Endodermal cell (in vitro differentiated cells): ENCODE measurements at regions not wholly inside any gene's neighbourhood (a gene's known extent, or its start where the extent isn't known, plus 50 kb on each side); places are given as distances from the start of the nearest gene placed in this dataset.
"Not testable (repeated sequence)": the region's sequence is repeated elsewhere in the genome, so short reads cannot be mapped to it uniquely, and the experiment has no call there.

Experiments
- DNase-seq: peaks from one replicate; pipeline ENCODE4 v3.0.0-alpha.2; 2017
- H3K27ac ChIP-seq: 2 replicates; pipeline ENCODE4 v1.5.1; 2013; ENCODE audit warnings: mild to moderate bottlenecking, low read depth, low read length, moderate library complexity
- H3K27me3 ChIP-seq: 2 replicates; pipeline ENCODE4 v1.6.1; 2013; ENCODE audit warnings: mild to moderate bottlenecking, low read length, moderate library complexity; ENCODE audit not compliant: insufficient read depth, control insufficient read depth, poor library complexity, severe bottlenecking
- H3K36me3 ChIP-seq: 2 replicates; pipeline ENCODE4 v1.7.0; 2013; ENCODE audit warnings: mild to moderate bottlenecking, low read length, moderate library complexity; ENCODE audit not compliant: control insufficient read depth, insufficient read depth
- H3K4me1 ChIP-seq: one replicate; pipeline ENCODE4 v1.7.0; 2013; ENCODE audit warnings: low read length; ENCODE audit not compliant: control insufficient read depth, insufficient read depth
- H3K4me3 ChIP-seq: 2 replicates; pipeline ENCODE4 v1.5.1; 2013; ENCODE audit warnings: mild to moderate bottlenecking, low read length, moderate library complexity
- H3K9ac ChIP-seq: 2 replicates; pipeline ENCODE4 v1.6.1; 2013; ENCODE audit warnings: mild to moderate bottlenecking, low read length, moderate library complexity; ENCODE audit not compliant: poor library complexity, severe bottlenecking; ENCODE audit errors: extremely low read depth
- H3K9me3 ChIP-seq: 2 replicates; pipeline ENCODE4 v1.6.1; 2013; ENCODE audit warnings: mild to moderate bottlenecking, low read length, moderate library complexity; ENCODE audit not compliant: control insufficient read depth
- H3K27ac Mint-ChIP-seq: 2 replicates; pipeline ENCODE4 v1.8.0; 2020; ENCODE audit warnings: mixed read lengths
- H3K27me3 Mint-ChIP-seq: 2 replicates; pipeline ENCODE4 v1.8.0; 2021; ENCODE audit warnings: mild to moderate bottlenecking, mixed read lengths; ENCODE audit not compliant: insufficient read depth
- H3K36me3 Mint-ChIP-seq: 2 replicates; pipeline ENCODE4 v1.8.0; 2020; ENCODE audit warnings: low read depth, mixed read lengths
- H3K4me1 Mint-ChIP-seq: 2 replicates; pipeline ENCODE4 v1.8.0; 2020; ENCODE audit warnings: mixed read lengths
- H3K4me3 Mint-ChIP-seq: 2 replicates; pipeline ENCODE4 v1.8.0; 2020; ENCODE audit warnings: mild to moderate bottlenecking, moderate library complexity, mixed read lengths
- H3K9me3 Mint-ChIP-seq: 2 replicates; pipeline ENCODE4 v1.8.0; 2020; ENCODE audit warnings: mild to moderate bottlenecking, mixed read lengths
- WGBS, 2 experiments: methylation state at CpG; one replicate each; pipeline versions ENCODE4 v1.1.5 to v1.1.7; 2013; ENCODE audit warnings: missing lambda C conversion rate in 2 of 2, mixed read lengths in 1 of 2; ENCODE audit not compliant: insufficient coverage in 1 of 2, insufficient read length in 1 of 2; 5-methylcytosine and 5-hydroxymethylcytosine counted together
- TF ChIP-seq, protein P1 (sequence below): fragments of 200-600 bp; sonication (generic); conservative IDR thresholded peaks from 2 replicates; pipeline ENCODE4 v1.5.0; 2021; ENCODE audit warnings: antibody characterized with exemption, mild to moderate bottlenecking

DNA sequence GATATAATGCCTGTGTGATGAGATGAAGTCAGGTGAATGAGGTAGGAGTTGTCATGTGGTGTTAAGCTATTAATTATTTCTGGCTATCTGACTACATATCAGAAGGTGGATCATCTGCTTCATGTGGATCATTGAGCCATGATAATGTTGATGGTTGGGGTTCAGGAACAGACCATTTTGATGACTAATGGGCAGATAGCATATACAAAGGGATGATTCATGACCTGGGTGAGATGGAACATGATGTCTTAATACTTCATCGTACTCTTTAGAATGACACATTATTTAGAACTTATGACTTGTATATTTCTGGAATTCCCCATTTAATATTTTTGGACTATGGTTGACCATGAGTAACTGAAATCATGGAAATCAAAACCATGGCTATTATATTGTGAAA is 155.1 kb downstream of the OR13A1 start:
- H3K4me1 ChIP-seq, result no peaks in the 10 kb centered on the region
- TF ChIP-seq, protein P1, sequence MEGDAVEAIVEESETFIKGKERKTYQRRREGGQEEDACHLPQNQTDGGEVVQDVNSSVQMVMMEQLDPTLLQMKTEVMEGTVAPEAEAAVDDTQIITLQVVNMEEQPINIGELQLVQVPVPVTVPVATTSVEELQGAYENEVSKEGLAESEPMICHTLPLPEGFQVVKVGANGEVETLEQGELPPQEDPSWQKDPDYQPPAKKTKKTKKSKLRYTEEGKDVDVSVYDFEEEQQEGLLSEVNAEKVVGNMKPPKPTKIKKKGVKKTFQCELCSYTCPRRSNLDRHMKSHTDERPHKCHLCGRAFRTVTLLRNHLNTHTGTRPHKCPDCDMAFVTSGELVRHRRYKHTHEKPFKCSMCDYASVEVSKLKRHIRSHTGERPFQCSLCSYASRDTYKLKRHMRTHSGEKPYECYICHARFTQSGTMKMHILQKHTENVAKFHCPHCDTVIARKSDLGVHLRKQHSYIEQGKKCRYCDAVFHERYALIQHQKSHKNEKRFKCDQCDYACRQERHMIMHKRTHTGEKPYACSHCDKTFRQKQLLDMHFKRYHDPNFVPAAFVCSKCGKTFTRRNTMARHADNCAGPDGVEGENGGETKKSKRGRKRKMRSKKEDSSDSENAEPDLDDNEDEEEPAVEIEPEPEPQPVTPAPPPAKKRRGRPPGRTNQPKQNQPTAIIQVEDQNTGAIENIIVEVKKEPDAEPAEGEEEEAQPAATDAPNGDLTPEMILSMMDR, result no peak
- H3K4me1 Mint-ChIP-seq, result peaks cover 8% of the 10 kb centered on the region

DNA sequence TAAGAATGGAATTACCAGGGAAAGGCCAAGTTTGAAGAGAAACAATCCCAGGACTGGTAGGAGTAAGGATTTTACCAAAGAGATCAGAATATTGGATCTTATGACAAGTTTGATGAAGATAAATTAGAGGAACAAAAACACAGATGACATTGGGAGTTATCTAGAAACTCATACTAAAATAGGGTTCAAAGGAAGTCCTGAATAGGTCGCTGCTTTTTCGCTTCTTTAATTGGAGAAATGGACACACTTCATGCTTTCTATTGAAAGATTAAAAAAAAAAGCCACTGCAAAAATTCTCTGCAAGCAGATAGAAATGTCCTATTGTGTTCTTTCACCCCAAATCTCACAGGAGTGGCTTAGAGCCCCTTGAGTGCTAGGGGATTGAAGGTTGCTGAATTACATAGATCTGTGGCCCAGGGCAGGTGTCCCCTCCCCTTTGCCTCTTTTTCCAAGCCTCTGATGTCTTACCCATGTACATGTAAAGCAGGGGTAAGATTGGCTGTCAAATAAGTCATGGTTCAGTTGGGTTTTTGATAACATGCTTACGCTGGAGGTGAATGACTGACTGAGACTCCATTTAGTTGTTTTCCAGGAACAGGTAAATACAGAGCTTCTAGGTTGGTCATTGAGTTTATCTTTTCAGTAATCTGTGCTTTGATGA is 152.0 kb downstream of the OR13A1 start:
- Mint-ChIP-seq H3K4me3 (no peak overlapping the region), H3K36me3 (no peaks in the 10 kb centered on the region), H3K27me3 (no peaks in the 10 kb centered on the region), H3K27ac (no peak overlapping the region), H3K4me1 (peaks cover 8% of the 10 kb centered on the region), H3K9me3 (no peaks in the 10 kb centered on the region)
- Histone ChIP-seq H3K36me3 (no peaks in the 10 kb centered on the region), H3K4me3 (no peak overlapping the region), H3K9ac (no peak overlapping the region), H3K4me1 (no peaks in the 10 kb centered on the region), H3K27ac (no peak overlapping the region), H3K9me3 (no peaks in the 10 kb centered on the region), H3K27me3 (peaks cover 14% of the 10 kb centered on the region)
- WGBS, 2 experiments, result 96 to 100% methylated on average over 3 of the region's 3 CpGs
- TF ChIP-seq, protein P1, result no peak
- DNase-seq, result no peak

More for the DNA sequence above, 155.1 kb downstream of the OR13A1 start:
- Histone ChIP-seq H3K27me3 (peaks cover 14% of the 10 kb centered on the region), H3K36me3 (no peaks in the 10 kb centered on the region), H3K9me3 (no peaks in the 10 kb centered on the region), H3K4me3 (no peak overlapping the region), H3K27ac (no peak overlapping the region), H3K9ac (no peak overlapping the region)
- Mint-ChIP-seq H3K27me3 (no peaks in the 10 kb centered on the region), H3K4me3 (no peak overlapping the region), H3K9me3 (no peaks in the 10 kb centered on the region), H3K36me3 (no peaks in the 10 kb centered on the region), H3K27ac (no peak overlapping the region)
- DNase-seq, result no peak
- WGBS, 2 experiments, result 89% methylated on average over 1 of the region's 1 CpG; no CpG with 5 or more reads in 1 of the 2 experiments

DNA sequence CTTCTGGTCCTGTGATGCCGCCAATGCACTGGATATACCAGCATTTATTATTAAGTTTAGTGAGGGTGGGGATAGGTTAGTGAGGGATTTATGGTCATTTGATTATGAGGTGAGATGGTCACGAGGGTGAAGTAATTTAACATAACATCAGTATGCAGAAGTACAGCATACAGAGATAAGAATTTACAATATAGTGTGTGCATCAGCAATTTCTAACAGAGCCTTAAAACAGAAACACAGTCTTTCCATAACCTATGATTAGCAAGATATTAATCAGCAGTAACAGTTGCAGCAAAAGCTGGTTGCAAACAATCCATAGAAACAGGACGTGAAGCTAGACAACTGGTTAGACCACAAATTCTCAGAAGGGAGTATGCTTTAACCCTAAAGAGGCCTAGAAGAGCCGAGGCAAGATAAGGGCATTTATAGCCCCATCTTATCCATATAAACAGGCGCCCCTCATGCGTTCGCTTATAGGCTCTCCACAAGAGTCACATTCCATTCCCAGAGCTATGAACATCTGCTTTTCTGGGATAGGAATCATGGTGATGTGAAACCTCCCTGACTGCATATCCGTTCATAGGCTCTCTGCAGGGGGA is 139.8 kb downstream of the OR13A1 start:
- not testable (repeated sequence) for H3K36me3 ChIP-seq, H3K27ac Mint-ChIP-seq, H3K27me3 Mint-ChIP-seq, H3K4me3 Mint-ChIP-seq, H3K27ac ChIP-seq, H3K9ac ChIP-seq, H3K9me3 ChIP-seq, H3K27me3 ChIP-seq, H3K4me3 ChIP-seq, H3K4me1 ChIP-seq, H3K36me3 Mint-ChIP-seq, H3K4me1 Mint-ChIP-seq, H3K9me3 Mint-ChIP-seq, DNase-seq
- WGBS, 2 experiments, result 93 to 95% methylated on average over 5 to 8 of the region's 8 CpGs
